CD14-positive monocyte (primary cell): ENCODE measurements at regions not wholly inside any gene's neighbourhood (a gene's known extent, or its start where the extent isn't known, plus 50 kb on each side); places are given as distances from the start of the nearest gene placed in this dataset.

Source experiments
- DNase-seq, 3 donors: peaks; one replicate each; pipeline ENCODE4 v3.0.0-alpha.2; 2011 to 2022
- H2AFZ ChIP-seq: 2 replicates; pipeline ENCODE4 v1.6.0; 2012; ENCODE audit warnings: mild to moderate bottlenecking, low read depth, low read length, inconsistent platforms; ENCODE audit not compliant: insufficient read depth, poor library complexity, severe bottlenecking
- H3K27ac ChIP-seq, 2 donors: 1 replicate in 1 of 2; 2 replicates in 1 of 2; pipeline ENCODE4 v1.5.1; 2012 to 2013; ENCODE audit warnings: low read length in 2 of 2, control low read depth in 1 of 2, inconsistent platforms in 1 of 2, low read depth in 1 of 2, mild to moderate bottlenecking in 1 of 2
- H3K27me3 ChIP-seq, 2 donors: one replicate each; pipeline versions ENCODE4 v1.6.0 to v1.6.1; 2011 to 2013; ENCODE audit warnings: low read length in 2 of 2; ENCODE audit not compliant: control insufficient read depth in 2 of 2, insufficient read depth in 2 of 2
- H3K36me3 ChIP-seq, 2 donors: replicated peaks in 1 of 2; 1 replicate in 1 of 2; 2 replicates in 1 of 2; pipeline versions ENCODE4 v1.5.1 to v1.6.1; 2012 to 2013; ENCODE audit warnings: low read length in 2 of 2, control low read depth in 1 of 2, inconsistent platforms in 1 of 2, mild to moderate bottlenecking in 1 of 2; ENCODE audit not compliant: insufficient read depth in 2 of 2, control insufficient read depth in 1 of 2
- H3K4me1 ChIP-seq, 2 donors: 1 replicate in 1 of 2; 2 replicates in 1 of 2; pipeline versions ENCODE4 v1.5.1 to v1.6.1; 2012 to 2013; ENCODE audit warnings: low read length in 2 of 2, control low read depth in 1 of 2, inconsistent platforms in 1 of 2, mild to moderate bottlenecking in 1 of 2, moderate library complexity in 1 of 2; ENCODE audit not compliant: insufficient read depth in 2 of 2, control insufficient read depth in 1 of 2
- H3K4me2 ChIP-seq: replicated peaks from 2 replicates; pipeline ENCODE3; 2012; ENCODE audit warnings: low read length, moderate library complexity, mild to moderate bottlenecking; ENCODE audit not compliant: poor library complexity, severe bottlenecking; ENCODE audit errors: extremely low read depth
- H3K4me3 ChIP-seq, 3 experiments: fragments of 200-600 bp in 1 of 3; sonication (generic) in 1 of 3; replicated peaks in 1 of 3; 1 replicate in 2 of 3; 2 replicates in 1 of 3; pipeline ENCODE4 v1.5.1; 2011 to 2013; ENCODE audit warnings: low read length in 3 of 3, mild to moderate bottlenecking in 3 of 3, control low read depth in 2 of 3, low read depth in 2 of 3, inconsistent platforms in 1 of 3, moderate library complexity in 1 of 3
- H3K79me2 ChIP-seq: 2 replicates; pipeline ENCODE4 v1.6.0; 2012; ENCODE audit warnings: mild to moderate bottlenecking, control low read depth, inconsistent platforms, low read length, moderate library complexity; ENCODE audit not compliant: insufficient read depth
- H3K9ac ChIP-seq: 2 replicates; pipeline ENCODE4 v1.6.0; 2017; ENCODE audit warnings: low read length, mild to moderate bottlenecking; ENCODE audit not compliant: insufficient read depth, poor library complexity, severe bottlenecking
- H3K9me3 ChIP-seq, 2 donors: replicated peaks in 1 of 2; 1 replicate in 1 of 2; 2 replicates in 1 of 2; pipeline versions ENCODE4 v1.5.1 to v1.6.1; 2012 to 2013; ENCODE audit warnings: low read length in 2 of 2, control low read depth in 1 of 2; ENCODE audit not compliant: control insufficient read depth in 1 of 2, insufficient read depth in 1 of 2
- H4K20me1 ChIP-seq: 2 replicates; pipeline ENCODE4 v1.6.0; 2012; ENCODE audit warnings: mild to moderate bottlenecking, low read length, control low read depth, moderate library complexity; ENCODE audit not compliant: insufficient read depth
- H3K27ac Mint-ChIP-seq, 7 donors: one replicate each; pipeline ENCODE4 v1.8.0; 2020; ENCODE audit warnings: mild to moderate bottlenecking in 7 of 7, mixed read lengths in 7 of 7, moderate library complexity in 6 of 7, inconsistent platforms in 2 of 7
- H3K27me3 Mint-ChIP-seq, 3 donors: one replicate each; pipeline ENCODE4 v1.8.0; 2021 to 2022; ENCODE audit warnings: low read depth in 3 of 3, mild to moderate bottlenecking in 3 of 3, mixed read lengths in 3 of 3, moderate library complexity in 3 of 3, inconsistent platforms in 1 of 3
- H3K36me3 Mint-ChIP-seq, 2 donors: one replicate each; pipeline ENCODE4 v1.8.0; 2020; ENCODE audit warnings: mixed read lengths in 2 of 2, inconsistent platforms in 1 of 2, mild to moderate bottlenecking in 1 of 2
- H3K4me1 Mint-ChIP-seq: one replicate; pipeline ENCODE4 v1.8.0; 2020; ENCODE audit warnings: mild to moderate bottlenecking, mixed read lengths
- H3K4me3 Mint-ChIP-seq, 2 donors: one replicate each; pipeline ENCODE4 v1.8.0; 2020; ENCODE audit warnings: mild to moderate bottlenecking in 2 of 2, mixed read lengths in 2 of 2, moderate library complexity in 1 of 2
- H3K9me3 Mint-ChIP-seq, 7 donors: one replicate each; pipeline ENCODE4 v1.8.0; 2020 to 2022; ENCODE audit warnings: mixed read lengths in 7 of 7, mild to moderate bottlenecking in 6 of 7, moderate library complexity in 6 of 7, inconsistent platforms in 2 of 7
- WGBS: methylation state at CpG from one replicate; pipeline ENCODE4 v1.1.5; 2013; ENCODE audit warnings: missing lambda C conversion rate; ENCODE audit not compliant: insufficient coverage; 5-methylcytosine and 5-hydroxymethylcytosine counted together
- intact Hi-C, 2 donors: fragments of 100-400 bp; cut with micrococcal nuclease; formaldehyde crosslinking; loops; one replicate each; pipeline versions ENCODE4 v1.15.0 to v1.15.1; 2023
- TF ChIP-seq, protein P1 (sequence below): fragments of 200-600 bp; IDR thresholded peaks from one replicate; pipeline ENCODE4 v1.8.0; 2022; ENCODE audit warnings: antibody characterized with exemption, mild to moderate bottlenecking

DNA sequence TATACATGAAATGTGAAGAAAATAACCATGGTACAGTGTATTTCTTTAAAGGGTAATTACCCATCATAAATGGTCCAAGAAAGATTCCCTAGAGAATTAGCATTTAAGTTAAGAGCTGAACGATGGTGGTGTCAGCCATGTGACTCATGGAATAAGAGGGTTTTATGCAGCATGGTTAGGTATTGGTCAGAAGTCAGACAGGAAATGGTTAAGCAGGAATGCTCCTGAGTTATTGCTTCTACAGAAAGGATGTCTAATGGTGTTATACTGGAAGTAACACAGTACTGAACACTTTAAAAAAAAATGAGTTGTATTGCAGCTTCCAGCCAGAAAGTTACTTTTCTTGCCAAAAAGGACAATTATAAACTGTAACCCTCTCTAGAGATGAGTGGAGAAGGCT is 72.7 kb upstream of the UBE2E3 start:
- Mint-ChIP-seq H3K4me1 (no peaks in the 10 kb centered on the region), H3K36me3 (no peaks in the 10 kb centered on the region), H3K4me3 (no peak overlapping the region), H3K9me3 (peaks cover 0 to 6% (median 0%) of the 10 kb centered on the region in 7 donors), H3K27ac (no peak overlapping the region), H3K27me3 (peaks cover 0 to 4% (median 0%) of the 10 kb centered on the region in 3 donors)
- Histone ChIP-seq H3K4me3 (no peak overlapping the region), H3K36me3 (no peaks in the 10 kb centered on the region), H3K9me3 (no peaks in the 10 kb centered on the region), H4K20me1 (no peaks in the 10 kb centered on the region), H3K79me2 (no peaks in the 10 kb centered on the region), H3K4me1 (no peaks in the 10 kb centered on the region), H3K27me3 (no peaks in the 10 kb centered on the region), H3K27ac (no peak overlapping the region), H3K4me2 (no peak overlapping the region), H3K9ac (no peak overlapping the region), H2AFZ (no peak overlapping the region)
- intact Hi-C loops, result no loop called here
- TF ChIP-seq, protein P1, sequence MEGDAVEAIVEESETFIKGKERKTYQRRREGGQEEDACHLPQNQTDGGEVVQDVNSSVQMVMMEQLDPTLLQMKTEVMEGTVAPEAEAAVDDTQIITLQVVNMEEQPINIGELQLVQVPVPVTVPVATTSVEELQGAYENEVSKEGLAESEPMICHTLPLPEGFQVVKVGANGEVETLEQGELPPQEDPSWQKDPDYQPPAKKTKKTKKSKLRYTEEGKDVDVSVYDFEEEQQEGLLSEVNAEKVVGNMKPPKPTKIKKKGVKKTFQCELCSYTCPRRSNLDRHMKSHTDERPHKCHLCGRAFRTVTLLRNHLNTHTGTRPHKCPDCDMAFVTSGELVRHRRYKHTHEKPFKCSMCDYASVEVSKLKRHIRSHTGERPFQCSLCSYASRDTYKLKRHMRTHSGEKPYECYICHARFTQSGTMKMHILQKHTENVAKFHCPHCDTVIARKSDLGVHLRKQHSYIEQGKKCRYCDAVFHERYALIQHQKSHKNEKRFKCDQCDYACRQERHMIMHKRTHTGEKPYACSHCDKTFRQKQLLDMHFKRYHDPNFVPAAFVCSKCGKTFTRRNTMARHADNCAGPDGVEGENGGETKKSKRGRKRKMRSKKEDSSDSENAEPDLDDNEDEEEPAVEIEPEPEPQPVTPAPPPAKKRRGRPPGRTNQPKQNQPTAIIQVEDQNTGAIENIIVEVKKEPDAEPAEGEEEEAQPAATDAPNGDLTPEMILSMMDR, result no peak
- DNase-seq, result no peak
- 83% methylated on average over 1 of the region's 1 CpG for WGBS

DNA sequence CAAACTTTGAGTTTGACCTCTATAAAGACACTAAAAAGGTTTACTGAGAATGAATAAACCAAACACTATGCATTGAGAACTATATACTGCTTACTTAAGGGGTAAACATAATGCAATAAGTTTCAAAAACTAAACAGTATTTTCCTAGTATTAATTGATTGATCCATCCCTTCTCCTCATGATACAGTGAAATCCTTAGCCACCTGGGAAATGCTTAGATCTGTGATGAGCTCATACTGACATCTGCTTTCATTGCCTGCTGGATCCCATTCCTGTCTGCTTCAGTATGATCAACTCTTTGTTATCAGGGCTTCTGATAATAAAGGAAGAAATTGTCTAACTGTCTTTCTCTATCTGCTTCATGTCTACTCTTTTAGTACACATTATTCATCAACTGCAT is 74.9 kb upstream of the UBE2E3 start:
- Histone ChIP-seq H3K36me3 (no peaks in the 10 kb centered on the region), H2AFZ (no peak overlapping the region), H3K4me3 (no peak overlapping the region), H3K79me2 (no peaks in the 10 kb centered on the region), H3K27ac (no peak overlapping the region), H3K4me2 (no peak overlapping the region), H4K20me1 (no peaks in the 10 kb centered on the region), H3K9me3 (no peaks in the 10 kb centered on the region), H3K4me1 (no peaks in the 10 kb centered on the region), H3K27me3 (no peaks in the 10 kb centered on the region), H3K9ac (no peak overlapping the region)
- no peaks in the 10 kb centered on the region for H3K36me3 Mint-ChIP-seq
- peaks cover 0 to 4% (median 3%) of the 10 kb centered on the region in 3 donors for H3K27me3 Mint-ChIP-seq
- peaks cover 0 to 6% (median 0%) of the 10 kb centered on the region in 7 donors for H3K9me3 Mint-ChIP-seq
- H3K4me3 Mint-ChIP-seq, result no peak overlapping the region
- TF ChIP-seq, protein P1, result no peak
- no peak for DNase-seq
- intact Hi-C loops, result no loop called here
- H3K4me1 Mint-ChIP-seq, result no peaks in the 10 kb centered on the region
- H3K27ac Mint-ChIP-seq, result no peak overlapping the region
